Fibroblast of lung (primary cell): ENCODE measurements at regions not wholly inside any gene's neighbourhood (a gene's known extent, or its start where the extent isn't known, plus 50 kb on each side); places are given as distances from the start of the nearest gene placed in this dataset.

Source experiments
- DNase-seq, 2 donors: peaks; one replicate each; pipeline versions ENCODE4 v3.0.0 to v3.0.0-alpha.2; 2010; ENCODE audit warnings: low read depth in 2 of 2
- H2AFZ ChIP-seq: 2 replicates; pipeline ENCODE4 v1.5.1; 2012; ENCODE audit warnings: low read length, control low read depth, inconsistent platforms
- H3K27ac ChIP-seq: 2 replicates; pipeline ENCODE4 v1.5.1; 2011; ENCODE audit warnings: low read length, control low read depth; ENCODE audit not compliant: insufficient read depth
- H3K27me3 ChIP-seq: 2 replicates; pipeline ENCODE4 v1.5.1; 2011; ENCODE audit warnings: mild to moderate bottlenecking, low read length; ENCODE audit not compliant: control insufficient read depth, insufficient read depth
- H3K36me3 ChIP-seq: 2 replicates; pipeline ENCODE4 v1.5.1; 2011; ENCODE audit warnings: low read length; ENCODE audit not compliant: control insufficient read depth, insufficient read depth
- H3K4me1 ChIP-seq: 2 replicates; pipeline ENCODE4 v1.5.1; 2011; ENCODE audit warnings: low read length; ENCODE audit not compliant: control insufficient read depth, insufficient read depth; ENCODE audit errors: extremely low read depth
- H3K4me2 ChIP-seq: 2 replicates; pipeline ENCODE4 v1.5.1; 2011; ENCODE audit warnings: low read length, control low read depth; ENCODE audit not compliant: insufficient read depth; ENCODE audit errors: extremely low read depth
- H3K4me3 ChIP-seq, 4 experiments: fragments of 200-600 bp in 1 of 4; sonication (generic) in 1 of 4; replicated peaks in 1 of 4; 2 replicates each; pipeline ENCODE4 v1.5.1; 2011 to 2016; ENCODE audit warnings: low read length in 4 of 4, low read depth in 3 of 4, mild to moderate bottlenecking in 3 of 4, control low read depth in 2 of 4, inconsistent platforms in 1 of 4, mixed read lengths in 1 of 4; ENCODE audit not compliant: insufficient read depth in 1 of 4; ENCODE audit errors: control extremely low read depth in 1 of 4
- H3K79me2 ChIP-seq: 2 replicates; pipeline ENCODE4 v1.5.1; 2012; ENCODE audit warnings: mild to moderate bottlenecking, low read length, inconsistent platforms; ENCODE audit not compliant: control insufficient read depth, insufficient read depth
- H3K9ac ChIP-seq: 2 replicates; pipeline ENCODE4 v1.5.1; 2011; ENCODE audit warnings: mild to moderate bottlenecking, low read length, control low read depth; ENCODE audit not compliant: insufficient read depth
- H3K9me3 ChIP-seq: 2 replicates; pipeline ENCODE4 v1.5.1; 2012; ENCODE audit warnings: low read depth, low read length; ENCODE audit not compliant: control insufficient read depth, insufficient read depth
- H4K20me1 ChIP-seq: 2 replicates; pipeline ENCODE4 v1.5.1; 2011; ENCODE audit warnings: low read length; ENCODE audit not compliant: control insufficient read depth, insufficient read depth; ENCODE audit errors: extremely low read depth
- CTCF ChIP-seq, 2 donors: IDR thresholded peaks in 1 of 2; conservative IDR thresholded peaks in 1 of 2; 1 replicate in 1 of 2; 2 replicates in 1 of 2; pipeline ENCODE4 v1.5.1; 2011 to 2012; ENCODE audit warnings: low read length in 2 of 2, control low read depth in 1 of 2, inconsistent platforms in 1 of 2, low read depth in 1 of 2, mild to moderate bottlenecking in 1 of 2
- EZH2 ChIP-seq: IDR thresholded peaks from 2 replicates; pipeline ENCODE4 v1.5.1; 2012; ENCODE audit warnings: low read length, control low read depth, mild to moderate bottlenecking; ENCODE audit errors: missing control alignments

GRCh38 chr20:40293740-40294139, 395.3 kb downstream of the MAFB start:
- no peaks in the 10 kb centered on the region for H3K79me2 ChIP-seq
- H2AFZ ChIP-seq, result no peak overlapping the region
- no peaks in the 10 kb centered on the region for H3K4me1 ChIP-seq
- H4K20me1 ChIP-seq, result no peaks in the 10 kb centered on the region
- H3K36me3 ChIP-seq, result no peaks in the 10 kb centered on the region
- H3K4me3 ChIP-seq, result no peak overlapping the region
- H3K27me3 ChIP-seq, result no peaks in the 10 kb centered on the region
- TF ChIP-seq CTCF (conservative IDR thresholded peaks at IDR 0.05 in 1 of 2, IDR thresholded peaks at IDR 0.05 in 1 of 2; ENCODE audit: low read depth in 1 of 2, low read length in 2 of 2) (no peak), EZH2 (no peak)
- no peak overlapping the region for H3K9ac ChIP-seq
- H3K4me2 ChIP-seq, result no peak overlapping the region
- no peak overlapping the region for H3K27ac ChIP-seq
- DNase-seq, result peak in 1 of 2 donors; percentile 20
- H3K9me3 ChIP-seq, result no peaks in the 10 kb centered on the region

GRCh38 chr20:40291493-40292135, 397.4 kb downstream of the MAFB start:
- Histone ChIP-seq H3K4me1 (no peaks in the 10 kb centered on the region), H3K27me3 (no peaks in the 10 kb centered on the region), H3K9ac (no peak overlapping the region), H3K36me3 (no peaks in the 10 kb centered on the region), H3K4me2 (no peak overlapping the region), H3K4me3 (no peak overlapping the region), H3K79me2 (no peaks in the 10 kb centered on the region), H3K9me3 (no peaks in the 10 kb centered on the region), H4K20me1 (no peaks in the 10 kb centered on the region), H2AFZ (no peak overlapping the region), H3K27ac (no peak overlapping the region)
- no peak for DNase-seq
- TF ChIP-seq EZH2 (no peak), CTCF (conservative IDR thresholded peaks at IDR 0.05 in 1 of 2, IDR thresholded peaks at IDR 0.05 in 1 of 2; ENCODE audit: low read depth in 1 of 2, low read length in 2 of 2) (no peak)

GRCh38 chr20:40287683-40288082, 401.4 kb downstream of the MAFB start:
- Histone ChIP-seq H3K27me3 (no peaks in the 10 kb centered on the region), H3K4me1 (no peaks in the 10 kb centered on the region), H4K20me1 (no peaks in the 10 kb centered on the region), H3K27ac (no peak overlapping the region), H2AFZ (no peak overlapping the region), H3K4me3 (no peak overlapping the region), H3K36me3 (no peaks in the 10 kb centered on the region), H3K79me2 (no peaks in the 10 kb centered on the region), H3K9me3 (no peaks in the 10 kb centered on the region), H3K9ac (no peak overlapping the region), H3K4me2 (no peak overlapping the region)
- DNase-seq, result no peak
- no peak for TF ChIP-seq EZH2
- no peak for TF ChIP-seq CTCF (conservative IDR thresholded peaks at IDR 0.05 in 1 of 2, IDR thresholded peaks at IDR 0.05 in 1 of 2; ENCODE audit: low read depth in 1 of 2, low read length in 2 of 2)
